ENCODE measurements at regions not wholly inside any gene's neighbourhood (a gene's known extent, or its start where the extent isn't known, plus 50 kb on each side); places are given as distances from the start of the nearest gene placed in this dataset.

GRCh38 chr5:30891660-30892059 lies 301.8 kb upstream of the CDH6 start:
- Histone ChIP-seq H2BK12ac (ENCODE audit: insufficient read length, low read depth, low read length) (no peak overlapping the region), H3K18ac (ENCODE audit: insufficient read length, low read depth, low read length) (no peak overlapping the region), H4K20me1 (ENCODE audit: control insufficient read depth, insufficient read depth, insufficient read length) (no peaks in the 10 kb centered on the region), H2AFZ (ENCODE audit: low read length) (no peak overlapping the region), H3T11ph (ENCODE audit: low read length) (no peak overlapping the region), H3K9me3 (ENCODE audit: control insufficient read depth, low read depth, low read length) (no peaks in the 10 kb centered on the region), H4K91ac (ENCODE audit: insufficient read length, low read depth, low read length) (no peak overlapping the region), H3K4ac (ENCODE audit: low read depth, low read length) (no peak overlapping the region), H3K23ac (ENCODE audit: insufficient read length, low read depth, low read length) (no peak overlapping the region), H4K8ac (replicated peaks; ENCODE audit: insufficient read length, low read depth, low read length) (no peak overlapping the region), H3K14ac (ENCODE audit: insufficient read depth, low read length) (no peak overlapping the region), H3K27me3 (ENCODE audit: insufficient read depth, low read length) (no peaks in the 10 kb centered on the region), H2BK15ac (ENCODE audit: low read depth, low read length) (no peak overlapping the region), H3K4me1 (ENCODE audit: insufficient read depth, low read length) (no peaks in the 10 kb centered on the region), H3K4me2 (ENCODE audit: insufficient read depth, insufficient read length, low read length) (no peak overlapping the region), H2BK20ac (ENCODE audit: low read depth, low read length, poor library complexity, severe bottlenecking) (no peak overlapping the region), H3K9ac (ENCODE audit: extremely low read depth, insufficient read length, low read length) (no peak overlapping the region), H2BK5ac (ENCODE audit: insufficient read length, low read length) (no peak overlapping the region), H3K56ac (ENCODE audit: insufficient read length, low read depth, low read length) (no peak overlapping the region), H2BK120ac (ENCODE audit: low read depth, low read length, poor library complexity, severe bottlenecking) (no peak overlapping the region), H2AK5ac (ENCODE audit: insufficient read length, low read length) (no peak overlapping the region), H3K23me2 (ENCODE audit: insufficient read length, low read depth, low read length, poor library complexity, severe bottlenecking) (no peaks in the 10 kb centered on the region), H3K79me2 (ENCODE audit: insufficient read depth, low read length) (no peaks in the 10 kb centered on the region), H3K27ac (ENCODE audit: insufficient read length, low read depth, low read length) (no peak overlapping the region), H4K5ac (ENCODE audit: insufficient read length, low read depth, low read length) (no peak overlapping the region), H3K79me1 (ENCODE audit: insufficient read depth, low read depth, low read length, poor library complexity, severe bottlenecking) (no peaks in the 10 kb centered on the region)
- Mint-ChIP-seq H3K4me1 (no peaks in the 10 kb centered on the region), H3K9me3 (no peaks in the 10 kb centered on the region), H3K27ac (no peak overlapping the region), H3K36me3 (ENCODE audit: insufficient read depth in 1 of 3, low read depth in 3 of 3) (no peaks in the 10 kb centered on the region), H3K27me3 (ENCODE audit: low read depth) (peaks cover 2% of the 10 kb centered on the region; the same call in 1 of the 2 replicates), H3K4me3 (no peak overlapping the region)
- DNase-seq = no peak
- TF ChIP-seq, protein P1, sequence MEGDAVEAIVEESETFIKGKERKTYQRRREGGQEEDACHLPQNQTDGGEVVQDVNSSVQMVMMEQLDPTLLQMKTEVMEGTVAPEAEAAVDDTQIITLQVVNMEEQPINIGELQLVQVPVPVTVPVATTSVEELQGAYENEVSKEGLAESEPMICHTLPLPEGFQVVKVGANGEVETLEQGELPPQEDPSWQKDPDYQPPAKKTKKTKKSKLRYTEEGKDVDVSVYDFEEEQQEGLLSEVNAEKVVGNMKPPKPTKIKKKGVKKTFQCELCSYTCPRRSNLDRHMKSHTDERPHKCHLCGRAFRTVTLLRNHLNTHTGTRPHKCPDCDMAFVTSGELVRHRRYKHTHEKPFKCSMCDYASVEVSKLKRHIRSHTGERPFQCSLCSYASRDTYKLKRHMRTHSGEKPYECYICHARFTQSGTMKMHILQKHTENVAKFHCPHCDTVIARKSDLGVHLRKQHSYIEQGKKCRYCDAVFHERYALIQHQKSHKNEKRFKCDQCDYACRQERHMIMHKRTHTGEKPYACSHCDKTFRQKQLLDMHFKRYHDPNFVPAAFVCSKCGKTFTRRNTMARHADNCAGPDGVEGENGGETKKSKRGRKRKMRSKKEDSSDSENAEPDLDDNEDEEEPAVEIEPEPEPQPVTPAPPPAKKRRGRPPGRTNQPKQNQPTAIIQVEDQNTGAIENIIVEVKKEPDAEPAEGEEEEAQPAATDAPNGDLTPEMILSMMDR (conservative IDR thresholded peaks at IDR 0.05) = no peak

Measured in H9 (cell line).